ENCODE measurements at regions not wholly inside any gene's neighbourhood (a gene's known extent, or its start where the extent isn't known, plus 50 kb on each side); places are given as distances from the start of the nearest gene placed in this dataset.
"Not testable (repeated sequence)": the region's sequence is repeated elsewhere in the genome, so short reads cannot be mapped to it uniquely, and the experiment has no call there.

GRCh38 chr17:16864462-16865076 lies 107.3 kb downstream of the TNFRSF13B start:
- not testable (repeated sequence) for DNase-seq; H3K27me3 Mint-ChIP-seq (ENCODE audit: low read depth); H3K4me1 Mint-ChIP-seq (ENCODE audit: low read depth); H3K4me3 Mint-ChIP-seq; H3K36me3 Mint-ChIP-seq (ENCODE audit: insufficient read depth); ATAC-seq; H3K9me3 Mint-ChIP-seq

- not testable (repeated sequence) for H3K9me3 Mint-ChIP-seq; H3K4me3 Mint-ChIP-seq; ATAC-seq; DNase-seq; H3K36me3 Mint-ChIP-seq (ENCODE audit: insufficient read depth); H3K27me3 Mint-ChIP-seq (ENCODE audit: low read depth); H3K4me1 Mint-ChIP-seq (ENCODE audit: low read depth)
Measured at GRCh38 chr17:16861152-16861551, 110.8 kb downstream of the TNFRSF13B start.

GRCh38 chr17:16860467-16860866 lies 111.5 kb downstream of the TNFRSF13B start:
- DNase-seq; H3K9me3 Mint-ChIP-seq; H3K27me3 Mint-ChIP-seq (ENCODE audit: low read depth); H3K4me1 Mint-ChIP-seq (ENCODE audit: low read depth); H3K4me3 Mint-ChIP-seq; ATAC-seq; H3K36me3 Mint-ChIP-seq (ENCODE audit: insufficient read depth): not testable (repeated sequence)

GRCh38 chr17:16859515-16859914 lies 112.4 kb downstream of the TNFRSF13B start:
- not testable (repeated sequence) for H3K4me1 Mint-ChIP-seq (ENCODE audit: low read depth); H3K36me3 Mint-ChIP-seq (ENCODE audit: insufficient read depth); H3K27me3 Mint-ChIP-seq (ENCODE audit: low read depth); H3K9me3 Mint-ChIP-seq; DNase-seq; H3K4me3 Mint-ChIP-seq; ATAC-seq

GRCh38 chr17:16857746-16858145 lies 114.2 kb downstream of the TNFRSF13B start:
- not testable (repeated sequence) for H3K9me3 Mint-ChIP-seq; H3K4me1 Mint-ChIP-seq (ENCODE audit: low read depth); H3K27me3 Mint-ChIP-seq (ENCODE audit: low read depth); H3K36me3 Mint-ChIP-seq (ENCODE audit: insufficient read depth); DNase-seq; ATAC-seq; H3K4me3 Mint-ChIP-seq

GRCh38 chr17:16856846-16857245 lies 115.1 kb downstream of the TNFRSF13B start:
- not testable (repeated sequence) for H3K27me3 Mint-ChIP-seq (ENCODE audit: low read depth); ATAC-seq; H3K4me1 Mint-ChIP-seq (ENCODE audit: low read depth); H3K36me3 Mint-ChIP-seq (ENCODE audit: insufficient read depth); H3K9me3 Mint-ChIP-seq; DNase-seq; H3K4me3 Mint-ChIP-seq

- H3K4me3 Mint-ChIP-seq; ATAC-seq; H3K36me3 Mint-ChIP-seq (ENCODE audit: insufficient read depth); H3K4me1 Mint-ChIP-seq (ENCODE audit: low read depth); H3K9me3 Mint-ChIP-seq; H3K27me3 Mint-ChIP-seq (ENCODE audit: low read depth); DNase-seq: not testable (repeated sequence)
Measured at GRCh38 chr17:16856171-16856570, 115.7 kb downstream of the TNFRSF13B start.

- not testable (repeated sequence) for H3K36me3 Mint-ChIP-seq (ENCODE audit: insufficient read depth); ATAC-seq; H3K9me3 Mint-ChIP-seq; H3K27me3 Mint-ChIP-seq (ENCODE audit: low read depth); H3K4me3 Mint-ChIP-seq; H3K4me1 Mint-ChIP-seq (ENCODE audit: low read depth); DNase-seq
Measured at GRCh38 chr17:16854636-16855035, 117.3 kb downstream of the TNFRSF13B start.

- DNase-seq (no peak), ATAC-seq (no peak)
- Mint-ChIP-seq H3K27me3 (ENCODE audit: low read depth) (no peaks in the 10 kb centered on the region), H3K9me3 (no peaks in the 10 kb centered on the region), H3K4me3 (no peak overlapping the region), H3K4me1 (ENCODE audit: low read depth) (no peaks in the 10 kb centered on the region), H3K36me3 (ENCODE audit: insufficient read depth) (no peaks in the 10 kb centered on the region)
Measured at GRCh38 chr17:16853661-16854320, 118.1 kb downstream of the TNFRSF13B start.

- H3K27me3 Mint-ChIP-seq (ENCODE audit: low read depth); H3K36me3 Mint-ChIP-seq (ENCODE audit: insufficient read depth); H3K4me3 Mint-ChIP-seq; ATAC-seq; DNase-seq; H3K9me3 Mint-ChIP-seq; H3K4me1 Mint-ChIP-seq (ENCODE audit: low read depth): not testable (repeated sequence)
Measured at GRCh38 chr17:16849861-16850260, 122.1 kb downstream of the TNFRSF13B start.

GRCh38 chr17:16848997-16849396 lies 122.9 kb downstream of the TNFRSF13B start:
- H3K27me3 Mint-ChIP-seq (ENCODE audit: low read depth); H3K4me3 Mint-ChIP-seq; ATAC-seq; H3K4me1 Mint-ChIP-seq (ENCODE audit: low read depth); H3K9me3 Mint-ChIP-seq; H3K36me3 Mint-ChIP-seq (ENCODE audit: insufficient read depth); DNase-seq: not testable (repeated sequence)

- H3K4me3 Mint-ChIP-seq; ATAC-seq; DNase-seq; H3K4me1 Mint-ChIP-seq (ENCODE audit: low read depth); H3K36me3 Mint-ChIP-seq (ENCODE audit: insufficient read depth); H3K9me3 Mint-ChIP-seq; H3K27me3 Mint-ChIP-seq (ENCODE audit: low read depth): not testable (repeated sequence)
Measured at GRCh38 chr17:16845098-16845497, 126.8 kb downstream of the TNFRSF13B start.

GRCh38 chr17:16844669-16845068 lies 127.2 kb downstream of the TNFRSF13B start:
- H3K9me3 Mint-ChIP-seq; DNase-seq; ATAC-seq; H3K27me3 Mint-ChIP-seq (ENCODE audit: low read depth); H3K36me3 Mint-ChIP-seq (ENCODE audit: insufficient read depth); H3K4me1 Mint-ChIP-seq (ENCODE audit: low read depth); H3K4me3 Mint-ChIP-seq: not testable (repeated sequence)

- H3K36me3 Mint-ChIP-seq (ENCODE audit: insufficient read depth); H3K4me1 Mint-ChIP-seq (ENCODE audit: low read depth); ATAC-seq; H3K9me3 Mint-ChIP-seq; H3K27me3 Mint-ChIP-seq (ENCODE audit: low read depth); H3K4me3 Mint-ChIP-seq; DNase-seq: not testable (repeated sequence)
Measured at GRCh38 chr17:16843511-16843910, 128.4 kb downstream of the TNFRSF13B start.

GRCh38 chr17:16842346-16842745 lies 129.6 kb downstream of the TNFRSF13B start:
- H3K27me3 Mint-ChIP-seq (ENCODE audit: low read depth); H3K9me3 Mint-ChIP-seq; DNase-seq; H3K4me3 Mint-ChIP-seq; H3K4me1 Mint-ChIP-seq (ENCODE audit: low read depth); H3K36me3 Mint-ChIP-seq (ENCODE audit: insufficient read depth); ATAC-seq: not testable (repeated sequence)
